ENCODE measurements at regions not wholly inside any gene's neighbourhood (a gene's known extent, or its start where the extent isn't known, plus 50 kb on each side); places are given as distances from the start of the nearest gene placed in this dataset.

DNA sequence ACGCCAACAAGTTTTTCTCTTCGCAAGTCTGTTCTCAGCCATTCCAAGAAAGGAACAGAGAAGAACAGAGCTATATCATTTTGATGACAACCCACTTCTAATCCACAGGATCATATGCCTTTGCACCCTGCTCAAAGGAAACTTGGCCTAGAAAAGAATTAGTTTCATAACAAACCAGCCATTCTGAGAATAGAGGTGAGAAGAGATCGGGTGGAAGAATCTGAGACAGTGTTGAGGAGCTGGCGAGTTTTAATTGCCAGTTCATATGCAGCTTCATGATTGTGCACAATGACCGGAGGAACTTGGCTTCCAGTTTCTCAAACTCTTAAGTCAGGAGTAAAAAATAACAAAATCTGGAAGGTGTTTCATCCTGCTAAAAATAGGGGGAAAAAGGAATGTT lies 380.0 kb downstream of the NR2F1-AS1 start:
- no peak overlapping the region for H3K4me3 ChIP-seq
- H3K4me1 ChIP-seq: no peaks in the 10 kb centered on the region
- H3K36me3 ChIP-seq: no peaks in the 10 kb centered on the region
- ATAC-seq (no peak), DNase-seq (no peak)
- no peaks in the 10 kb centered on the region for H3K27me3 ChIP-seq
- intact Hi-C loops (cut with DNase I): no loop called here
- H3K9me3 ChIP-seq: peaks cover 0 to 9% (median 0%) of the 10 kb centered on the region in 11 donors
- 84 to 86% methylated on average over 5 of the region's 5 CpGs for WGBS, 2 donors
- no peak overlapping the region for H3K27ac ChIP-seq
- TF ChIP-seq, protein P1, sequence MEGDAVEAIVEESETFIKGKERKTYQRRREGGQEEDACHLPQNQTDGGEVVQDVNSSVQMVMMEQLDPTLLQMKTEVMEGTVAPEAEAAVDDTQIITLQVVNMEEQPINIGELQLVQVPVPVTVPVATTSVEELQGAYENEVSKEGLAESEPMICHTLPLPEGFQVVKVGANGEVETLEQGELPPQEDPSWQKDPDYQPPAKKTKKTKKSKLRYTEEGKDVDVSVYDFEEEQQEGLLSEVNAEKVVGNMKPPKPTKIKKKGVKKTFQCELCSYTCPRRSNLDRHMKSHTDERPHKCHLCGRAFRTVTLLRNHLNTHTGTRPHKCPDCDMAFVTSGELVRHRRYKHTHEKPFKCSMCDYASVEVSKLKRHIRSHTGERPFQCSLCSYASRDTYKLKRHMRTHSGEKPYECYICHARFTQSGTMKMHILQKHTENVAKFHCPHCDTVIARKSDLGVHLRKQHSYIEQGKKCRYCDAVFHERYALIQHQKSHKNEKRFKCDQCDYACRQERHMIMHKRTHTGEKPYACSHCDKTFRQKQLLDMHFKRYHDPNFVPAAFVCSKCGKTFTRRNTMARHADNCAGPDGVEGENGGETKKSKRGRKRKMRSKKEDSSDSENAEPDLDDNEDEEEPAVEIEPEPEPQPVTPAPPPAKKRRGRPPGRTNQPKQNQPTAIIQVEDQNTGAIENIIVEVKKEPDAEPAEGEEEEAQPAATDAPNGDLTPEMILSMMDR (IDR thresholded peaks at IDR 0.05): no peak

DNA sequence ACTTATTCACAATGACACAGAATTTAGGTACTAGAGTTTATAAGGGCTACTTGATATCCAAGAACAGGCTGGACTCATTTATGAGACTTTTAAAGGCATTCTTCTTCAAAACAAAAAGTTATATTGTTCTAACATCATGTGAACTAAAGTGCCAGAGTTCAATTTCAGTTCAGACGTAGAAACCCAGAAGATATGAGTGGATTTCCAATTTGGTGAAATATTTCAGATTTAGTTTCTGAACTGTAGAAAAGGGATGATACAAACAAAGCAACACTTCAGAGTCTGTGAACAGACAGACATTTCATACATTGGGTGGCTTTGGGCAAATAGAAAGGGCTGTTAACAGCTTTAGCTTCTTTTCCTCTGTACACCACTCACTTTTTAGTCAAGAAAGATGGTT lies 384.0 kb downstream of the NR2F1-AS1 start:
- Histone ChIP-seq H3K27me3 (no peaks in the 10 kb centered on the region), H3K4me3 (no peak overlapping the region), H3K4me1 (peaks cover 0 to 6% (median 0%) of the 10 kb centered on the region in 9 donors), H3K9me3 (peaks cover 0 to 9% (median 0%) of the 10 kb centered on the region in 11 donors), H3K36me3 (no peaks in the 10 kb centered on the region), H3K27ac (no peak overlapping the region)
- intact Hi-C loops (cut with DNase I): no loop called here
- no peak for ATAC-seq
- DNase-seq: no peak
- 73 to 82% methylated on average over 1 of the region's 1 CpG for WGBS, 2 donors
- TF ChIP-seq, protein P1 (IDR thresholded peaks at IDR 0.05): no peak

DNA sequence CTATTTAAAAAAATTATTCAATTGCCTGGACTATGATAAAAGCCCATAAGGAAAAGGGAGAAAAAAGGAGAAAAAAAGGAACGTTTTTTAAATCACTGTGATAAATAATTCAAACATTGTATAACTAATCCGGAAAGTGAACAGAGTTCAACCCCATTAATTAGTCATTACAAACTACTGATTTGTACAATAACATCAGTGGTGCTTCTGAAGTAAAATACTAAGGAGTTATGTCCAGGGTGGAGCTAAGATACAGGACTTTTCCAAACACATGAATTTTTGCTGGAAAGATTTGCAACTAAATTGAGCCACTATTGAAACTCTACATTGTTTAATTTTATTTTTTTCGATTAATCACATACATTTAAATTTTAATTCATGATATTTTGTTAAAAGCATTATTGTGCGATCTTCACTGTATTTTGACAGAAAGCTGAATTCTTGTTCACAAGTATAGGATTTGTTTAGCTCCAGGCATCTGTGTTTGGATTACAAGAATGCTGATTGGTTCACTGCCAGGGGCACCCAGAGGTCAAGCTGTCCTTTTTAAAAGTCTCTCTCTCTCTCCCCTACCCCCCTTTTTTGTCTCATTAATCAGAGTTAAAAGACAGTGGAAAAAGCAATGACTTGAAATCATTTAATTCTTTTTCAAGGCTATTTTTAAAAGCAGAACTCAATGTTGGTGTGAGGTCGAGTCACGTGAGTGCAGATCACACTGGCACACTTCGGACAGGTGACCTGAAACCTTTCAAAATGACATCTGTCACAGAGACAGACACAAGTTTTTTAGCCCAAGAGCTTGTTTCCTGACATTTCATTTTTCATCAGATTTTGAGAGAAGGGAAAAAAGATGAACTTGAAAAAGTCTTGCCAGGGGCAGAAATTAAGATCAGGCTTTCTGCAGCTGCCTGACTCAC lies 387.3 kb downstream of the NR2F1-AS1 start:
- no peak for DNase-seq
- Histone ChIP-seq H3K27ac (no peak overlapping the region), H3K4me3 (no peak overlapping the region), H3K36me3 (no peaks in the 10 kb centered on the region), H3K27me3 (no peaks in the 10 kb centered on the region), H3K9me3 (peaks cover 0 to 6% (median 0%) of the 10 kb centered on the region in 11 donors), H3K4me1 (peaks cover 0 to 8% (median 0%) of the 10 kb centered on the region in 9 donors)
- WGBS, 2 donors: 48 to 54% methylated on average over 7 of the region's 7 CpGs
- intact Hi-C loops (cut with DNase I): no loop called here
- ATAC-seq: no peak
- TF ChIP-seq, protein P1 (IDR thresholded peaks at IDR 0.05): no peak

DNA sequence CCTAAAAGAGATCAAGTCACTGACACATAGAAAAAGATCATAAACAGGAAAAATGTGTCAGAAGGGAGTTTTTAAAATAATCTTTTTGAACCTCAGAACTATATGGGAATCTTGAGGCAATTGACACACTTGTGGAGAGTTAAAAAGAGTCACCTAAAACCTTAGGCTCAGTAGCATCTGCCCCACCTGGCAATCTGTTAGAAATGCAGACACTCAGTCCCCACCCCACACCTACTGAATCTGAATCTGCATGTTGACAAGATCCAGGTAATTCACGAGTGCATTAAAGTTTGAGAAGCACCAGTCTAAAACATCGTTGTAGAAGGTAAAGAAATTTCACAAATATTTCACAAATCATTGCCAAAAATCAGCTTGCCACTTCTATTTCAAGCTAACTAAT lies 388.3 kb downstream of the NR2F1-AS1 start:
- WGBS, 2 donors: 66 to 75% methylated on average over 2 of the region's 2 CpGs
- intact Hi-C loops (cut with DNase I): no loop called here

More for the DNA sequence above, 388.3 kb downstream of the NR2F1-AS1 start:
- DNase-seq (no peak), ATAC-seq (no peak)
- no peaks in the 10 kb centered on the region for H3K36me3 ChIP-seq
- TF ChIP-seq, protein P1 (IDR thresholded peaks at IDR 0.05): no peak
- no peaks in the 10 kb centered on the region for H3K9me3 ChIP-seq
- no peaks in the 10 kb centered on the region for H3K27me3 ChIP-seq
- H3K27ac ChIP-seq: no peak overlapping the region
- no peak overlapping the region for H3K4me3 ChIP-seq
- peaks cover 0 to 8% (median 0%) of the 10 kb centered on the region in 9 donors for H3K4me1 ChIP-seq

Data from heart right ventricle (tissue), 16 donors.